Mesendoderm (in vitro differentiated cells): ENCODE measurements at regions not wholly inside any gene's neighbourhood (a gene's known extent, or its start where the extent isn't known, plus 50 kb on each side); places are given as distances from the start of the nearest gene placed in this dataset.

Experiments used
- DNase-seq: peaks from one replicate; pipeline ENCODE4 v3.0.0; 2013
- H2AK5ac ChIP-seq: 2 replicates; pipeline ENCODE4 v1.6.1; 2013; ENCODE audit warnings: low read length, inconsistent platforms
- H2BK120ac ChIP-seq: 2 replicates; pipeline ENCODE4 v1.6.1; 2013; ENCODE audit warnings: low read depth, mild to moderate bottlenecking, low read length, moderate library complexity, mixed read lengths
- H2BK15ac ChIP-seq: replicated peaks from 2 replicates; pipeline ENCODE4 v1.6.1; 2013; ENCODE audit warnings: low read depth, mild to moderate bottlenecking, moderate library complexity
- H2BK5ac ChIP-seq: 2 replicates; pipeline ENCODE4 v1.6.1; 2013; ENCODE audit warnings: low read length, inconsistent platforms
- H3K18ac ChIP-seq: 2 replicates; pipeline ENCODE4 v1.6.1; 2013; ENCODE audit warnings: mild to moderate bottlenecking, low read length, mixed read lengths
- H3K23ac ChIP-seq: one replicate; pipeline ENCODE4 v1.6.1; 2013; ENCODE audit warnings: low read length
- H3K27ac ChIP-seq: 2 replicates; pipeline ENCODE4 v1.5.1; 2013; ENCODE audit warnings: low read depth, mild to moderate bottlenecking, inconsistent platforms, low read length, moderate library complexity
- H3K27me3 ChIP-seq: 2 replicates; pipeline ENCODE4 v1.6.1; 2013; ENCODE audit warnings: low read length, control low read depth, mild to moderate bottlenecking, inconsistent platforms; ENCODE audit not compliant: insufficient read depth, poor library complexity
- H3K36me3 ChIP-seq: 2 replicates; pipeline ENCODE4 v1.6.1; 2013; ENCODE audit warnings: low read length, inconsistent platforms; ENCODE audit not compliant: control insufficient read depth, insufficient read depth
- H3K4ac ChIP-seq: one replicate; pipeline ENCODE4 v1.6.1; 2013; ENCODE audit warnings: low read depth, mild to moderate bottlenecking, low read length, moderate library complexity
- H3K4me1 ChIP-seq: 2 replicates; pipeline ENCODE4 v1.6.1; 2013; ENCODE audit warnings: low read depth, low read length, inconsistent platforms; ENCODE audit not compliant: control insufficient read depth
- H3K4me2 ChIP-seq: 2 replicates; pipeline ENCODE4 v1.6.1; 2013; ENCODE audit warnings: low read length
- H3K4me3 ChIP-seq: 2 replicates; pipeline ENCODE4 v1.5.1; 2013; ENCODE audit warnings: mild to moderate bottlenecking, low read length
- H3K56ac ChIP-seq: one replicate; pipeline ENCODE4 v1.6.1; 2013; ENCODE audit warnings: low read length
- H3K79me1 ChIP-seq: 2 replicates; pipeline ENCODE4 v1.6.1; 2013; ENCODE audit warnings: low read length, inconsistent platforms
- H3K79me2 ChIP-seq: 2 replicates; pipeline ENCODE4 v1.6.1; 2013; ENCODE audit warnings: mild to moderate bottlenecking, low read length; ENCODE audit not compliant: control insufficient read depth, insufficient read depth
- H3K9ac ChIP-seq: 2 replicates; pipeline ENCODE4 v1.6.1; 2013; ENCODE audit warnings: low read length, inconsistent platforms
- H4K5ac ChIP-seq: one replicate; pipeline ENCODE4 v1.6.1; 2013; ENCODE audit warnings: low read length
- H4K8ac ChIP-seq: one replicate; pipeline ENCODE4 v1.6.1; 2013; ENCODE audit warnings: low read depth, mild to moderate bottlenecking, control low read depth, low read length, moderate library complexity
- WGBS: extraction: QIAGEN DNeasy Blood & Tissue Kit; methylation state at CpG from one replicate; pipeline ENCODE4 v1.1.7; 2013; ENCODE audit warnings: low lambda C conversion rate, missing lambda C conversion rate; ENCODE audit not compliant: insufficient coverage; ENCODE audit errors: extremely low coverage; 5-methylcytosine and 5-hydroxymethylcytosine counted together

GRCh38 chr6:126574301-126574700 lies 234.4 kb downstream of the CENPW start:
- H3K79me2 ChIP-seq: no peaks in the 10 kb centered on the region

DNA sequence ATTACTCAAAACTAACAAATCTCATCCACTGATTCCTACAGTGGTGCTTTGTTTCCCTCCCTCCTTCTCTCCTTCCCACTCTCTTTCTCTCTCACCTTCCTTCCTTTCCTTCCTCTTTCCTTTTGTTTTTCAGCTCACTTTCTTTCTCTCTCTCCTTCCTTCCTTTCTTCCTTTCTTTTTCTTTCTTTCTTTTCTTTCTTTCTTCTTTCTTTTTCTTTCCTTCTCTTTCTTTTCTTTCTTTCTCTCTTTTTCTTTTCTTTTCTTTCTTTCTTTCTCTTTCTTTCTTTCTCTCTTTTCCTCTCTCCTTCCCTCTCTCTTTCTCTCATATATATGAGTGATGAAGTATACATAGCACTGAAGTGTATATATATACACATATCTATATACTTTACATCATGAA lies 241.4 kb downstream of the CENPW start:
- Histone ChIP-seq H4K5ac (no peak overlapping the region), H2BK15ac (no peak overlapping the region), H3K4me2 (no peak overlapping the region), H3K23ac (no peak overlapping the region), H2BK5ac (no peak overlapping the region), H3K36me3 (no peaks in the 10 kb centered on the region), H3K27me3 (no peaks in the 10 kb centered on the region), H3K9ac (no peak overlapping the region), H3K4me3 (no peak overlapping the region), H4K8ac (no peak overlapping the region), H2BK120ac (no peak overlapping the region), H3K27ac (no peak overlapping the region), H2AK5ac (no peak overlapping the region), H3K79me1 (no peaks in the 10 kb centered on the region), H3K56ac (no peak overlapping the region), H3K4me1 (no peaks in the 10 kb centered on the region), H3K18ac (no peak overlapping the region), H3K79me2 (no peaks in the 10 kb centered on the region), H3K4ac (no peak overlapping the region)
- no peak for DNase-seq

More at GRCh38 chr6:126574301-126574700, 234.4 kb downstream of the CENPW start:
- H3K36me3 ChIP-seq: no peaks in the 10 kb centered on the region
- H3K4ac ChIP-seq: no peak overlapping the region
- no peak overlapping the region for H3K4me3 ChIP-seq
- no peaks in the 10 kb centered on the region for H3K4me1 ChIP-seq
- no peak overlapping the region for H2BK120ac ChIP-seq
- H3K27me3 ChIP-seq: no peaks in the 10 kb centered on the region
- DNase-seq: no peak
- no CpG with 5 or more reads among the region's 1 CpG for WGBS
- no peak overlapping the region for H4K5ac ChIP-seq
- H2BK15ac ChIP-seq: no peak overlapping the region
- no peak overlapping the region for H3K23ac ChIP-seq
- no peak overlapping the region for H3K4me2 ChIP-seq
- no peaks in the 10 kb centered on the region for H3K79me1 ChIP-seq
- H3K9ac ChIP-seq: no peak overlapping the region
- no peak overlapping the region for H2BK5ac ChIP-seq
- H3K27ac ChIP-seq: no peak overlapping the region
- H2AK5ac ChIP-seq: no peak overlapping the region
- no peak overlapping the region for H3K18ac ChIP-seq
- no peak overlapping the region for H3K56ac ChIP-seq
- H4K8ac ChIP-seq: no peak overlapping the region

GRCh38 chr6:126600258-126600916 lies 260.5 kb downstream of the CENPW start:
- H3K4me1 ChIP-seq: no peaks in the 10 kb centered on the region
- H3K79me2 ChIP-seq: no peaks in the 10 kb centered on the region
- H3K27ac ChIP-seq: no peak overlapping the region
- no peak overlapping the region for H4K5ac ChIP-seq
- H3K23ac ChIP-seq: no peak overlapping the region
- no peak overlapping the region for H3K4me2 ChIP-seq
- H3K4me3 ChIP-seq: no peak overlapping the region
- no peaks in the 10 kb centered on the region for H3K79me1 ChIP-seq
- no CpG with 5 or more reads among the region's 1 CpG for WGBS
- H3K27me3 ChIP-seq: no peaks in the 10 kb centered on the region
- no peak overlapping the region for H3K9ac ChIP-seq
- DNase-seq: no peak
- H2BK5ac ChIP-seq: no peak overlapping the region
- H4K8ac ChIP-seq: no peak overlapping the region
- H3K18ac ChIP-seq: no peak overlapping the region
- no peak overlapping the region for H2BK15ac ChIP-seq
- no peak overlapping the region for H2BK120ac ChIP-seq
- no peak overlapping the region for H2AK5ac ChIP-seq
- no peaks in the 10 kb centered on the region for H3K36me3 ChIP-seq
- no peak overlapping the region for H3K4ac ChIP-seq
- H3K56ac ChIP-seq: no peak overlapping the region

DNA sequence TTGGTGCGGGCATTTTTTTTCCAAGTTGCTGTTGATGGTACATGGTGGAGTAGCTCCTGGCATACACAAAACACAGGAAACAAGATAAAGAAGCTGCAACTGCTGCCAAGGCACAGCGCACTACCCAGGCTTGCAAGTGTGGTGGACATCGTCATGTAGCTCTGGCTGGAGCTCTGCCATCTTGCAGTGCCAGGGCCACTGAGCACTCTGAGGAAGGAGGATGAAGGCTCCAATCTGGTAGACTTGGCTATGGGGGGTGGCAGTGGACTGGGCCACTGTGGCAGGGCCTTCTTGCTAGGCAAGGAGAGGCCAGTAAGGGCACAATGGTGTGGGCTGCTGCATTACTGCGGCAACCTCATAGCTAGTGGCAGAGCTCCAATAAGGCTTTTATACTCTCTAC lies 263.5 kb downstream of the CENPW start:
- WGBS: no CpG with 5 or more reads among the region's 4 CpGs

DNA sequence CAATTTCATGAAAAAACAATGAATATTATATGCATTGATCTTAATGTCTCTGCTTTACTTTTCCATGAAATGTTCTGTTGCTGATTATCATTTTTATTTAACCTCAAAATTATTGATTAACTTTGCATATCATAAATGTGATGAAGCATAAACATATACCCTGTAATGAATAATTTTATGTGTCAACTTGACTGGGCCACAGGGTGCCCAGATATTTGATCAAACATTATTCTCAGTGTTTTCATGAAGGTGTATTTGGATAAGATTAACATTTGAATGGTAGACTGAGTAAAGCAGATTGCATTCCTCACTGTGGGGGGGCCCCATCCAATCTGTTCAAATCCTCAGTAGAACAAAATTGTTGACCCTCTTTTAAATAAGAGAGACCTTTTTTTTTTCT lies 265.2 kb downstream of the CENPW start:
- H2BK120ac ChIP-seq: no peak overlapping the region
- H3K56ac ChIP-seq: no peak overlapping the region
- no peak overlapping the region for H3K4me2 ChIP-seq
- no peak overlapping the region for H3K9ac ChIP-seq
- H3K18ac ChIP-seq: no peak overlapping the region
- H4K8ac ChIP-seq: no peak overlapping the region
- no peak overlapping the region for H3K27ac ChIP-seq
- DNase-seq: no peak
- no peak overlapping the region for H2BK15ac ChIP-seq
- no peaks in the 10 kb centered on the region for H3K79me1 ChIP-seq
- H4K5ac ChIP-seq: no peak overlapping the region
- no peaks in the 10 kb centered on the region for H3K4me1 ChIP-seq
- H3K27me3 ChIP-seq: no peaks in the 10 kb centered on the region
- H3K4ac ChIP-seq: no peak overlapping the region
- no peaks in the 10 kb centered on the region for H3K79me2 ChIP-seq
- H3K36me3 ChIP-seq: no peaks in the 10 kb centered on the region
- no peak overlapping the region for H3K23ac ChIP-seq
- H2BK5ac ChIP-seq: no peak overlapping the region
- no peak overlapping the region for H2AK5ac ChIP-seq
- no peak overlapping the region for H3K4me3 ChIP-seq

More for the DNA sequence above, 263.5 kb downstream of the CENPW start:
- Histone ChIP-seq H4K8ac (no peak overlapping the region), H3K27me3 (no peaks in the 10 kb centered on the region), H3K79me2 (no peaks in the 10 kb centered on the region), H3K56ac (no peak overlapping the region), H2BK120ac (no peak overlapping the region), H3K4me2 (no peak overlapping the region), H3K9ac (no peak overlapping the region), H3K4ac (no peak overlapping the region), H3K79me1 (no peaks in the 10 kb centered on the region), H2BK15ac (no peak overlapping the region), H2AK5ac (no peak overlapping the region), H2BK5ac (no peak overlapping the region), H3K27ac (no peak overlapping the region), H3K4me1 (no peaks in the 10 kb centered on the region), H3K4me3 (no peak overlapping the region), H3K18ac (no peak overlapping the region), H3K23ac (no peak overlapping the region), H4K5ac (no peak overlapping the region), H3K36me3 (no peaks in the 10 kb centered on the region)
- no peak for DNase-seq

GRCh38 chr6:126607289-126607688 lies 267.4 kb downstream of the CENPW start:
- Histone ChIP-seq H3K79me2 (no peaks in the 10 kb centered on the region), H3K4ac (no peak overlapping the region), H3K9ac (no peak overlapping the region), H2BK5ac (no peak overlapping the region), H3K36me3 (no peaks in the 10 kb centered on the region), H3K4me3 (no peak overlapping the region), H4K8ac (no peak overlapping the region), H3K4me2 (no peak overlapping the region), H3K27ac (no peak overlapping the region), H2AK5ac (no peak overlapping the region), H3K27me3 (no peaks in the 10 kb centered on the region), H4K5ac (no peak overlapping the region), H3K56ac (no peak overlapping the region), H3K18ac (no peak overlapping the region), H3K23ac (no peak overlapping the region), H3K79me1 (no peaks in the 10 kb centered on the region), H3K4me1 (no peaks in the 10 kb centered on the region), H2BK120ac (no peak overlapping the region), H2BK15ac (no peak overlapping the region)
- DNase-seq: no peak
- WGBS: no CpG with 5 or more reads among the region's 1 CpG
